ENCODE measurements at regions not wholly inside any gene's neighbourhood (a gene's known extent, or its start where the extent isn't known, plus 50 kb on each side); places are given as distances from the start of the nearest gene placed in this dataset.

- TF ChIP-seq, protein P1, sequence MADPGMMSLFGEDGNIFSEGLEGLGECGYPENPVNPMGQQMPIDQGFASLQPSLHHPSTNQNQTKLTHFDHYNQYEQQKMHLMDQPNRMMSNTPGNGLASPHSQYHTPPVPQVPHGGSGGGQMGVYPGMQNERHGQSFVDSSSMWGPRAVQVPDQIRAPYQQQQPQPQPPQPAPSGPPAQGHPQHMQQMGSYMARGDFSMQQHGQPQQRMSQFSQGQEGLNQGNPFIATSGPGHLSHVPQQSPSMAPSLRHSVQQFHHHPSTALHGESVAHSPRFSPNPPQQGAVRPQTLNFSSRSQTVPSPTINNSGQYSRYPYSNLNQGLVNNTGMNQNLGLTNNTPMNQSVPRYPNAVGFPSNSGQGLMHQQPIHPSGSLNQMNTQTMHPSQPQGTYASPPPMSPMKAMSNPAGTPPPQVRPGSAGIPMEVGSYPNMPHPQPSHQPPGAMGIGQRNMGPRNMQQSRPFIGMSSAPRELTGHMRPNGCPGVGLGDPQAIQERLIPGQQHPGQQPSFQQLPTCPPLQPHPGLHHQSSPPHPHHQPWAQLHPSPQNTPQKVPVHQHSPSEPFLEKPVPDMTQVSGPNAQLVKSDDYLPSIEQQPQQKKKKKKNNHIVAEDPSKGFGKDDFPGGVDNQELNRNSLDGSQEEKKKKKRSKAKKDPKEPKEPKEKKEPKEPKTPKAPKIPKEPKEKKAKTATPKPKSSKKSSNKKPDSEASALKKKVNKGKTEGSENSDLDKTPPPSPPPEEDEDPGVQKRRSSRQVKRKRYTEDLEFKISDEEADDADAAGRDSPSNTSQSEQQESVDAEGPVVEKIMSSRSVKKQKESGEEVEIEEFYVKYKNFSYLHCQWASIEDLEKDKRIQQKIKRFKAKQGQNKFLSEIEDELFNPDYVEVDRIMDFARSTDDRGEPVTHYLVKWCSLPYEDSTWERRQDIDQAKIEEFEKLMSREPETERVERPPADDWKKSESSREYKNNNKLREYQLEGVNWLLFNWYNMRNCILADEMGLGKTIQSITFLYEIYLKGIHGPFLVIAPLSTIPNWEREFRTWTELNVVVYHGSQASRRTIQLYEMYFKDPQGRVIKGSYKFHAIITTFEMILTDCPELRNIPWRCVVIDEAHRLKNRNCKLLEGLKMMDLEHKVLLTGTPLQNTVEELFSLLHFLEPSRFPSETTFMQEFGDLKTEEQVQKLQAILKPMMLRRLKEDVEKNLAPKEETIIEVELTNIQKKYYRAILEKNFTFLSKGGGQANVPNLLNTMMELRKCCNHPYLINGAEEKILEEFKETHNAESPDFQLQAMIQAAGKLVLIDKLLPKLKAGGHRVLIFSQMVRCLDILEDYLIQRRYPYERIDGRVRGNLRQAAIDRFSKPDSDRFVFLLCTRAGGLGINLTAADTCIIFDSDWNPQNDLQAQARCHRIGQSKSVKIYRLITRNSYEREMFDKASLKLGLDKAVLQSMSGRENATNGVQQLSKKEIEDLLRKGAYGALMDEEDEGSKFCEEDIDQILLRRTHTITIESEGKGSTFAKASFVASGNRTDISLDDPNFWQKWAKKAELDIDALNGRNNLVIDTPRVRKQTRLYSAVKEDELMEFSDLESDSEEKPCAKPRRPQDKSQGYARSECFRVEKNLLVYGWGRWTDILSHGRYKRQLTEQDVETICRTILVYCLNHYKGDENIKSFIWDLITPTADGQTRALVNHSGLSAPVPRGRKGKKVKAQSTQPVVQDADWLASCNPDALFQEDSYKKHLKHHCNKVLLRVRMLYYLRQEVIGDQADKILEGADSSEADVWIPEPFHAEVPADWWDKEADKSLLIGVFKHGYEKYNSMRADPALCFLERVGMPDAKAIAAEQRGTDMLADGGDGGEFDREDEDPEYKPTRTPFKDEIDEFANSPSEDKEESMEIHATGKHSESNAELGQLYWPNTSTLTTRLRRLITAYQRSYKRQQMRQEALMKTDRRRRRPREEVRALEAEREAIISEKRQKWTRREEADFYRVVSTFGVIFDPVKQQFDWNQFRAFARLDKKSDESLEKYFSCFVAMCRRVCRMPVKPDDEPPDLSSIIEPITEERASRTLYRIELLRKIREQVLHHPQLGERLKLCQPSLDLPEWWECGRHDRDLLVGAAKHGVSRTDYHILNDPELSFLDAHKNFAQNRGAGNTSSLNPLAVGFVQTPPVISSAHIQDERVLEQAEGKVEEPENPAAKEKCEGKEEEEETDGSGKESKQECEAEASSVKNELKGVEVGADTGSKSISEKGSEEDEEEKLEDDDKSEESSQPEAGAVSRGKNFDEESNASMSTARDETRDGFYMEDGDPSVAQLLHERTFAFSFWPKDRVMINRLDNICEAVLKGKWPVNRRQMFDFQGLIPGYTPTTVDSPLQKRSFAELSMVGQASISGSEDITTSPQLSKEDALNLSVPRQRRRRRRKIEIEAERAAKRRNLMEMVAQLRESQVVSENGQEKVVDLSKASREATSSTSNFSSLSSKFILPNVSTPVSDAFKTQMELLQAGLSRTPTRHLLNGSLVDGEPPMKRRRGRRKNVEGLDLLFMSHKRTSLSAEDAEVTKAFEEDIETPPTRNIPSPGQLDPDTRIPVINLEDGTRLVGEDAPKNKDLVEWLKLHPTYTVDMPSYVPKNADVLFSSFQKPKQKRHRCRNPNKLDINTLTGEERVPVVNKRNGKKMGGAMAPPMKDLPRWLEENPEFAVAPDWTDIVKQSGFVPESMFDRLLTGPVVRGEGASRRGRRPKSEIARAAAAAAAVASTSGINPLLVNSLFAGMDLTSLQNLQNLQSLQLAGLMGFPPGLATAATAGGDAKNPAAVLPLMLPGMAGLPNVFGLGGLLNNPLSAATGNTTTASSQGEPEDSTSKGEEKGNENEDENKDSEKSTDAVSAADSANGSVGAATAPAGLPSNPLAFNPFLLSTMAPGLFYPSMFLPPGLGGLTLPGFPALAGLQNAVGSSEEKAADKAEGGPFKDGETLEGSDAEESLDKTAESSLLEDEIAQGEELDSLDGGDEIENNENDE (IDR thresholded peaks at IDR 0.05; ENCODE audit: insufficient replicate concordance, low read length) = no peak
- TF ChIP-seq TAF7 (optimal IDR thresholded peaks at IDR 0.05; ENCODE audit: borderline replicate concordance, low read depth, low read length) = peak; percentile 65
Measured at GRCh38 chr5:136560126-136560525, 194.8 kb upstream of the TRPC7 start (continued).

Data from H1 (cell line).